ENCODE measurements at regions not wholly inside any gene's neighbourhood (a gene's known extent, or its start where the extent isn't known, plus 50 kb on each side); places are given as distances from the start of the nearest gene placed in this dataset.

- no peaks in the 10 kb centered on the region for H4K20me1 ChIP-seq (replicated peaks; ENCODE audit: control insufficient read depth, insufficient read depth, low read length)
- BruUV-seq (replicated peaks) = no TSS peak
- no peaks in the 10 kb centered on the region for H3K9me3 ChIP-seq (replicated peaks; ENCODE audit: control insufficient read depth, insufficient read depth, low read depth, low read length)
- H3K4me3 ChIP-seq = no peak overlapping the region
- ChIA-PET POLR2A (no interaction called here), CTCF (ENCODE audit: low intra/inter-chr PET ratio) (no interaction called here)
- no peak for ATAC-seq
- H3K36me3 ChIP-seq (ENCODE audit: control insufficient read depth, insufficient read depth, low read length) = no peaks in the 10 kb centered on the region
- no peaks in the 10 kb centered on the region for H3K9me1 ChIP-seq (ENCODE audit: control insufficient read depth, insufficient read depth, low read length)
- H3K9ac ChIP-seq (ENCODE audit: insufficient read depth in 1 of 2, low read depth in 2 of 2, low read length in 2 of 2) = no peak overlapping the region
- H3K79me2 ChIP-seq (ENCODE audit: control insufficient read depth, insufficient read depth, low read length) = no peaks in the 10 kb centered on the region
- H3K27me3 ChIP-seq (ENCODE audit: control insufficient read depth in 2 of 2, insufficient read depth in 2 of 2, low read length in 2 of 2) = no peaks in the 10 kb centered on the region
- 0% methylated on average over 5 of the region's 5 CpGs for WGBS (ENCODE audit: insufficient coverage, low coverage, missing lambda C conversion rate)
- no peak for TF ChIP-seq POLR2A (conservative IDR thresholded peaks at IDR 0.05)
- no peak for TF ChIP-seq UBTF (IDR thresholded peaks at IDR 0.05; ENCODE audit: borderline replicate concordance in 1 of 2, low read depth in 2 of 2, low read length in 2 of 2)
- TF ChIP-seq DEAF1 (CRISPR knock-in tag; IDR thresholded peaks at IDR 0.05) = no peak
- no peak for TF ChIP-seq IRF2 (CRISPR knock-in tag; IDR thresholded peaks at IDR 0.05)
- TF ChIP-seq MBD1 (CRISPR knock-in tag; IDR thresholded peaks at IDR 0.05) = no peak
- no peak for TF ChIP-seq RERE (CRISPR knock-in tag; IDR thresholded peaks at IDR 0.05; ENCODE audit: borderline replicate concordance)
- no peak for TF ChIP-seq IRF9 (tag; IDR thresholded peaks at IDR 0.05)
- no peak for TF ChIP-seq LEF1 (IDR thresholded peaks at IDR 0.05)
- no peak for TF ChIP-seq ZNF830 (CRISPR knock-in tag; IDR thresholded peaks at IDR 0.05)
- TF ChIP-seq SETDB1 (IDR thresholded peaks at IDR 0.05; ENCODE audit: low read length) = no peak
- DNase-seq (ENCODE audit: extremely low read depth in 1 of 4, low spot score in 3 of 4) = no peak
- H3K4me2 ChIP-seq (ENCODE audit: insufficient read depth, low read length) = no peak overlapping the region
- no peak overlapping the region for H2AFZ ChIP-seq (ENCODE audit: low read depth, low read length)
- in situ Hi-C loops (cut with MboI) = no loop called here
- H3K4me1 ChIP-seq (replicated peaks in 1 of 2; ENCODE audit: control insufficient read depth in 2 of 2, insufficient read depth in 2 of 2, low read length in 2 of 2) = no peaks in the 10 kb centered on the region
- intact Hi-C loops (cut with micrococcal nuclease) = no loop called here
- no peak overlapping the region for H3K27ac ChIP-seq (ENCODE audit: extremely low read depth, low read depth, low read length)
- no peak for FAIRE-seq
Observed at GRCh38 chrX:134158821-134159512, 78.0 kb upstream of the CCDC160 start.

Measured in K562 (cell line).